GM08714 (cell line): ENCODE measurements at regions not wholly inside any gene's neighbourhood (a gene's known extent, or its start where the extent isn't known, plus 50 kb on each side); places are given as distances from the start of the nearest gene placed in this dataset.

ENCODE experiments used
- H3K4me3 ChIP-seq: fragments of 200-500 bp; sonication (Bioruptor generic); 2 replicates; pipeline ENCODE4 v1.5.1; 2014; ENCODE audit warnings: mild to moderate bottlenecking, low read length, inconsistent platforms
- ZNF274 ChIP-seq: IDR thresholded peaks from 2 replicates; pipeline ENCODE4 v1.6.1; 2012; ENCODE audit warnings: mild to moderate bottlenecking, low read depth, low read length

- H3K4me3 ChIP-seq = no peak overlapping the region
- TF ChIP-seq ZNF274 = no peak
These were observed 196.6 kb downstream of the RBFOX3 start for GRCh38 chr17:79414063-79414792.

GRCh38 chr17:79413611-79414010 lies 197.2 kb downstream of the RBFOX3 start:
- TF ChIP-seq ZNF274 = no peak
- H3K4me3 ChIP-seq = no peak overlapping the region

- TF ChIP-seq ZNF274 = no peak
- no peak overlapping the region for H3K4me3 ChIP-seq
These were observed 197.9 kb downstream of the RBFOX3 start for GRCh38 chr17:79412886-79413390.

DNA sequence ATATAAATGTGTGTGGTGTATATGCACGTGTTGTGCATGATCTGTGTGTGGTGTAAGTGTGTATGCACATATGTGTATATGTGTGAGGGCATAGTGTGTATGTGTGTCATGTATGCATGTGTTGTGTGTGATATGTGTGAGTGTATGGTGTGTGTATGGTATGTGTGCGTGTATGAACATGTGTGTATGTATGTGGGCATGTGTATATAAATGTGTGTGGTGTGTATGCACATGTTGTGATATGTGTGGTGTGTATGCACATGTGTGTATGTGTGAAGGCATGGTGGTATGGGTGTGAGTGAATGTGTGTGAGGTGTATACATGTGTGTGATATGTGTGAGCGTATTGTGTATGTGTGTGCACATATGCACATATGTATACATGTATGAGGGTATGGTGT lies 198.7 kb downstream of the RBFOX3 start:
- TF ChIP-seq ZNF274 = no peak
- no peak overlapping the region for H3K4me3 ChIP-seq

DNA sequence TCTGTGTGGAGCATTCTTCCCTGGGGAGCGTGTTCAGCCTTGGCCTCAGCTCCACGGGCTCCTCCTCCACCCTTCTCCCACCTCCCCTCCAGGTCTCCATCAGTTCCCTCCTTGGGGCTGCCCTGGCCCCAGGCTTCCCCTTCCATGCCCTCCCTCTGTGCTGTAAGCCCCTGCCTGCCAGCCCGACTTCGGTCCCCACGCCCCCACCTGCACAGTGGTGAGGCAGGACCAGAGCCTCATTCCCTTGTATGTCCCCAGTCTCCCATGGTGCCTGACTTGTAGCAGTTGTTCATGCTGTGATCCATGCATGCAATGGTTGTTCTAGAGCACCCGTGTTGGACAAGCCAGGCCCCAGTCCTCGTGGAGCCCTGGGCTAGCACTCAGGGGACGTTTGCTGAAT lies 199.4 kb downstream of the RBFOX3 start:
- TF ChIP-seq ZNF274 = no peak
- no peak overlapping the region for H3K4me3 ChIP-seq

- no peak for TF ChIP-seq ZNF274
- no peak overlapping the region for H3K4me3 ChIP-seq
These were observed 200.2 kb downstream of the RBFOX3 start for GRCh38 chr17:79410681-79411080.

- no peak for TF ChIP-seq ZNF274
- no peak overlapping the region for H3K4me3 ChIP-seq
These were observed 202.6 kb downstream of the RBFOX3 start for GRCh38 chr17:79408251-79408650.

DNA sequence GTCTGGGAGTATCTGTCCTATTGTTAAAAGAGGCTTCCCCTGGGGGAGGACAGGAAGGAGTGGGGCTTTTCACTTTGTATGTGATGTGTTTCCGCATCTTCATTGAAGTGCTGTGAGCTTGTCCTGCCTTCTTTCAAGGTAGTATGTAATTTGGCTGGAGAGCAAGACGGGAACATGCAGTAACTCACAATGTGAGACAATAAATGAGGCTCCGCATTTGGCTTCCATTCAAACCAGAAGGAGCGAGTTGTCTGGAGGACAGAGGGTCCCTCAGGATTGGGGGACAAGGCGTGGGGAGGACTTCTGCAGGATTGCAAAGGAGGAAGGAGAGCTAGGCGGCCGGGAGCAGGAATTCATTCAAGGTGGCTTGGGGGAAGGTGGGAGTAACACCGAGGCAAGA lies 203.5 kb downstream of the RBFOX3 start:
- no peak for TF ChIP-seq ZNF274
- H3K4me3 ChIP-seq = no peak overlapping the region

- no peak overlapping the region for H3K4me3 ChIP-seq
- TF ChIP-seq ZNF274 = no peak
These were observed 204.5 kb downstream of the RBFOX3 start for GRCh38 chr17:79406316-79406715.

GRCh38 chr17:79405823-79406222 lies 205.0 kb downstream of the RBFOX3 start:
- no peak for TF ChIP-seq ZNF274
- H3K4me3 ChIP-seq = no peak overlapping the region

DNA sequence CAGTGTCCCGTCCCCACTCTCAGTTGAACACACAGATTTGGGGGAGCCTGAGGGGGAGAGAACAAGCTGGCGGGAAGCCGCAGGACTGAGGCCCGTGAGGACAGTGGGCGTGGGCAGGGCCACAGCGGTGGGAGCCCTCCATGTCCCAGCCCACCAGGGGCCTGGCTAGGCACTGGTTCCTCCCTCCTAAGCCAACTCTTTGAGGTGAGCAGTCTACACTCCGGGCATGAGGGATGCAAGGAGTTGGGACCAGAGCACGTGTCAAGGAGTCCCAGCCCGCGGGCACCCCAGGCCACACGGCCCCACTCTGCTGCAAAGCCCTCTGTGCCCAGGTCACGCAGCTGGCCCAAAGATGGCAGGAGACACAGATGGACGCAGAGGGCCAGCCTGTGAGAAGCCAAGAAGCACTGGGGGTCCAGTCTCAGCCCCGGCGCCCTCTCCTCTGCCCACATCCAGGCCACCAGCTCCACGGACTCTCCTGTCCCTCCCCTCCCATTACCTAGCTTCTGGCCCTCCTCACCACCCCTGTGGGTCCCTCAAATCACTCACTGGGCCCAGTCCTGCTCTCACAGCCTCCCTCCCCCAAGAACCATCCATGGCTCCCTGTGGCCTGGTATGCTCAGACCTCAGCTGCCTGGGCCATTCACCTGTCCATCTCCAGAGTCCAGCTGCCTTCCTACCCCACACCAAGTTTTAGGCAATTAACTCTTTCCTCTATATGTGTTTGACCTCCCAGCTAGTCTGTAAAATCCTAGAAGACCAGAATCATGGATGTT lies 206.5 kb downstream of the RBFOX3 start:
- TF ChIP-seq ZNF274 = no peak

DNA sequence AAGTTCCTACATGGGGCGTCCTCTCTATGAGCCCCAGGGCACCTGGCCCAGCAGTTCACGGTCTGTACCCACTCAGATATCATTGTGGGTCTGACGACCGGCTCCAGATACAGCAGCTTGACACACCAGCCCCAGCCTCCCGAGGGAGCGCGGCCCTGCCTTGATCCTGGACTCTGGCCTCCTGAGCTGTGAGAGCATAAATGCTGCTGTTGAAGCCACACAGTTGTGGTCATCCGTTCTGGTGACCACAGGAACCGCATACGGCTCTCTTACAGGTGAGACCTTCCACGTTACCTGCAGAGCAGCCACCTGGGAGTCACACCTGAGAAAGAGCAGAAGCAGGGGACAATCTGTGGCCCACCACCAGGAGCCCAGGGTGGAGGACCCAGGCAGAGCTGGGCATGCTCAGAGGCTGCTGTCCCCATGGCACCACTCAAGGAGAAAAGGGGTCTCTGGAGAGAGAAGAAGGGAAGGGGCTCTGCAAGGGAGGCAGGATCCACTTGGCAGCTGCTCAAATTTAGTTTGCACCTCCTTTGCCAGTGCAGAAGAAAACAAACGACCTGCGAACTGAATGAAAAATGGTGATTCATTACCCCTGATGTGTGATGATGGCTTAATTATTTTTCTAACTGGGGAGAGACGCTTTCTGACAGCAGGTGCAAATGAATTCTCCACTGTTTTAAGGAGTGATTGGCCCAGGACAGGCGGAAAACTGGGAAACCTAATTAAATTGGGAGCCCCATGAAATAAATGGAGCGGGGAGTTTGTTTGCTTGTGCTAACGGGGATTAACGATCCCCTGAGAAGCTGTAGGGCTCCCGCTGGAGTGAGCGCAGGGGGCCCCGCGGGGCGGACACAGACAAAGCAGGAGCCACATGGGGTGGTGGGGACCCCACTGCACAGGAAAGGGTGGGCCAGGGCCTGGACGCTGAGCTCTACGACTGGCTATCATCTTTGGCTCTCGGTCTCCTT lies 208.9 kb downstream of the RBFOX3 start:
- no peak overlapping the region for H3K4me3 ChIP-seq
- TF ChIP-seq ZNF274 = no peak

More for the DNA sequence above, 206.5 kb downstream of the RBFOX3 start:
- H3K4me3 ChIP-seq = no peak overlapping the region

- TF ChIP-seq ZNF274 = no peak
- H3K4me3 ChIP-seq = no peak overlapping the region
These were observed 209.7 kb downstream of the RBFOX3 start for GRCh38 chr17:79400989-79401703.
